GM12874 (cell line): ENCODE measurements at regions not wholly inside any gene's neighbourhood (a gene's known extent, or its start where the extent isn't known, plus 50 kb on each side); places are given as distances from the start of the nearest gene placed in this dataset.

Experiments used
- CTCF ChIP-seq: IDR thresholded peaks from 2 replicates; pipeline ENCODE4 v1.5.1; 2011; ENCODE audit warnings: low read depth, mild to moderate bottlenecking, control low read depth, low read length, moderate library complexity; ENCODE audit not compliant: insufficient read depth

DNA sequence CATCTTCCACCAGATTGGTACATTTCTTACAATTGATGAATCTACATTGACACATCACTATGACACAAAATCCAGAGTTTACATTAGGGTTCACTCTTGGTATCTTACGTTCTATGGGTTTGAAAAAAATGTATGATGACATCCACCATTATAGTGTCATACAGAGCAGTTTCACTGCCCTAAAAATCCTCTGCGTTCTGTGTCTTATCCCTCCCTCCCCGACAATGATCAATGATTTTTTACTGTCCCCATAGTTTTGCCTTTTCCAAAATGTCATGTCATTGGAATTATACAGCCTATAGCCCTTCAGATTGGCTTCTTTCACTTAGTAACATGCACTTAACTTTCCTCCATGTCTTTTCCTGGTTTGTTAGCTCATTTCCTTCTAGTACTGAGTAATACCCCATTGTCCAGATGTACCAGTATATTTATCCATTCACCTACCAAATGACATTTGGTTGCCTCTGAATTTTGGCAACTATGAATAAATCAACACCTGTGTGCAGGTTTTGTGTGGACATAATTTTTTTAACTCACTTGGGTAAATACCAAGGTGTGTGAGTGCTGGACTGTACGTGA lies 80.9 kb upstream of the CDC42BPA start:
- TF ChIP-seq CTCF, result no peak

DNA sequence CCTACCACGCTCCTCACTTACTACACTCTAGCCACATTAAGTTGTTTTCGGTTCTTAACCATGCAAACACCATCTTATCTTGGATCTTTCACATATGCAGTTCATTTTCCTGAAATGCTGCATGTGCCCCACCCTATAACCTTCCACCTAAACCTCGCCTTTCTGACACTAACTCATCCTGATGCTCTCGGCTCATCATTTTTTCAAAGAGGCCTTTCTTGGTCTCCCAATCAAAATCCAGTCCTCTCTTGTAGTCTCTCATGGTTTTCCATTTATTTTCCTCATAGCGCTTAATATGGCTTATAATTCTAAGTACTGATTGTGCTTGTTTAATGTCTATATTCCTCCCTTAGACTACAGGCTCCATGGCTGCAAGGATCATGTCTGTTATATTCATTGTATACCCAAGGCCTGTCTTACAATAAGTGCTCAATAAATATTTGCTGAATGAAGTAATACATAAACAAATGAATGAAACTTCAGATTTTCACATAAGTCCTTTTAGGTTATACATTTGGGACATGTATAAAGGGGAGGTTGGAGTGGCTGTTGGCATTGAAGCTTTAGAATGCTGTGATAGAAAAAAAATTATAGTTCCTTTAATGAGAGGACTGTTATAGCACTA lies 79.2 kb upstream of the CDC42BPA start:
- TF ChIP-seq CTCF, result no peak

DNA sequence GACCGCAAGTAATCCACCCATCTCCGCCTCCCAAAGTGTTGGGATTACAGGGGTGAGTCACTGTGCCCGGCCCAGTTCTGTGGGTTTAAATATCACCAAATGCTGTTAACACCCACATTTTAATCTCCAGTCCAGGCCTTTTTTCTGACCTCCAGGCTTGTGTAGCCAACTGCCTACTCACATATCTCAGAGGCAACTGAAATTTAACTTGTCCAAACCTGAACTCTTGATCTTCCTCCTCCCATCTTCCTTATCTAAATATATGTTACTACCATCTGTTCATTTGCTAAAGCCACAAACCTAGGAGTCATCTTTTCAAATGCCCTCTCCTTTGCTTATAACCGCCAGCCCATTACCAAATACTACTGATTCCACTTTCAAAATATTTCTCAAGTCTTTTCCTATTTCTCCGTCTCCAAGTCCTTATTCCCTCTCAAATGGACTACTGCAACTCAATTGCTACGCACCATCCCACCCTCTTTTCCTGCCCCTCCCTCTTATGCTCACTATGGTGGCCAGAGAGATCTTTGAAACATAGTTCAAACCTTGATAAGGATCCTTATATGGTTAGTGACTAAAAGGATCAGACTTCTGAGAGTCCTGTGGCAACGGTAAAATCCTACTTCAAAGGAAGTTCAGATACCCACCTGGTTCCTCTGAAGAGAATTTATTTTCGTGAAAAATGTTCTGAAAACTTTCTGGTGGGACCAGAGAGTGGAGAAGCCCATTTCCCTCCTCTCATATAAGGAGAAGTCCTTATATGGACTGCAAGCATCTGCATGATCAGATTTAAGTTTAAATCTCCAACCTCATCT lies 78.5 kb upstream of the CDC42BPA start:
- TF ChIP-seq CTCF, result no peak

DNA sequence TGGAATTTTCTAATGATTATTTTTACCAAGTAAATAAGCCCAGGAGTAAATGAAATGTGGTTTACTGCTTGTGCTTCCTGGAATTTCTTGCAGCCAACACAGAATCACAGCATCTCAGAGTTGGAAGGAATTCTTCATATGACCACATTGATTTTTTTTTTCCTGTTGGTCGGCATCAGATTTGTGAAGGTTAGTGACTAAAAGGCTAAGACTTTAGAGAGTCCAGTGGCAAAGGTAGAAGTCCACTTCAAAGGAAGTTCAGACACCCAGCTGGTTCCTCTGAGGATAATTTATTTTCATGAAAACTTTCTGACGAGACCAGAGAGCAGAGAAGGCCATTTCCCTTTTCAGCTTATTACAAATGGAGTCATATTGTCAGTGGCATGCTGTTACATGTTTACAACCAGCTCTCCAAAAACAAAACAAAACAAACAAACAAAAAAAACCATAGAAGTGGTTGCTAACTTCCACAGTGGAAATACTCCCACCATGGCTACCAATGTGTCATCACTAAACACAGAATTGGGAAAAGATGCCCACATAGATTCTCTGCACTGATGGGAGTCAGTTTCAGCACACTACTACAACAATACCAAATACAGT lies 77.2 kb upstream of the CDC42BPA start:
- no peak for TF ChIP-seq CTCF

- no peak for TF ChIP-seq CTCF
Measured at GRCh38 chr1:227392984-227393764, 74.9 kb upstream of the CDC42BPA start.

DNA sequence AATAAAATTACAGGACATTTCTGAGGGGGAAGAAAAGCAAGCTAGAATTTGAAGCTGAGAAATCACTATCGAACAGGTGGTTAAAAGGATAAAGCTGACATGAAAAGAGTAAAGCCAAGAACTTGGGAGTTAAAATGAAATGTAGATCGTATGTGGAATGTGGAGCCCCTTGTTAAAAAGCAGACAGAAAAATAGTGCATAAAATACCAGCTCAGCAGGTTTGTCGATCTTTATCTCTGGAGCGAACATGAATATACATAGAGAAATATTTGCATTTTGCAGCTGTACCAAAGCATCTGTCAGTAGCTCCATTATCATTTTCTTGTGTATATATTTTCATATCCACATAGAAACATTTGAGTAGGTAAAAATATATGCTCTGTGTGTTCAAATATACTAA lies 73.6 kb upstream of the CDC42BPA start:
- TF ChIP-seq CTCF, result no peak

GRCh38 chr1:227391211-227391610 lies 72.9 kb upstream of the CDC42BPA start:
- TF ChIP-seq CTCF, result no peak
